Parathyroid adenoma (tissue), 2 donors: ENCODE measurements at regions not wholly inside any gene's neighbourhood (a gene's known extent, or its start where the extent isn't known, plus 50 kb on each side); places are given as distances from the start of the nearest gene placed in this dataset.

Experiments
- H2AFZ ChIP-seq: fragments of 300-600 bp; sonication (generic); one replicate; pipeline ENCODE4 v1.7.0; 2017; ENCODE audit warnings: antibody characterized with exemption, mild to moderate bottlenecking
- H3K27ac ChIP-seq: fragments of 300-600 bp; sonication (generic); one replicate; pipeline ENCODE4 v1.7.0; 2017
- H3K27me3 ChIP-seq: fragments of 300-600 bp; sonication (generic); one replicate; pipeline ENCODE4 v1.7.0; 2017; ENCODE audit warnings: low read length; ENCODE audit not compliant: control insufficient read depth, insufficient read depth
- H3K36me3 ChIP-seq: fragments of 300-600 bp; sonication (generic); one replicate; pipeline ENCODE4 v1.7.0; 2017; ENCODE audit warnings: low read length; ENCODE audit not compliant: control insufficient read depth, insufficient read depth
- H3K4me1 ChIP-seq: fragments of 300-600 bp; sonication (generic); one replicate; pipeline ENCODE4 v1.7.0; 2017; ENCODE audit warnings: control low read depth
- H3K4me2 ChIP-seq: fragments of 300-600 bp; sonication (generic); one replicate; pipeline ENCODE4 v1.7.0; 2017; ENCODE audit warnings: low read length
- H3K4me3 ChIP-seq: fragments of 300-600 bp; sonication (generic); one replicate; pipeline ENCODE4 v1.7.0; 2017; ENCODE audit warnings: low read depth, low read length
- H3K79me2 ChIP-seq: fragments of 300-600 bp; sonication (generic); one replicate; pipeline ENCODE4 v1.7.0; 2017; ENCODE audit warnings: control low read depth
- H3K9ac ChIP-seq: fragments of 300-600 bp; sonication (generic); one replicate; pipeline ENCODE4 v1.7.0; 2017; ENCODE audit warnings: mild to moderate bottlenecking
- H3K9me3 ChIP-seq: fragments of 300-600 bp; sonication (generic); one replicate; pipeline ENCODE4 v1.7.0; 2017; ENCODE audit warnings: low read length; ENCODE audit not compliant: control insufficient read depth
- TF ChIP-seq, protein P1 (sequence below): fragments of 300-600 bp; sonication (generic); IDR thresholded peaks from one replicate; pipeline ENCODE4 v1.7.0; 2017; ENCODE audit warnings: antibody characterized with exemption, mild to moderate bottlenecking
- donor health status: primary hyperparathyroidism.

DNA sequence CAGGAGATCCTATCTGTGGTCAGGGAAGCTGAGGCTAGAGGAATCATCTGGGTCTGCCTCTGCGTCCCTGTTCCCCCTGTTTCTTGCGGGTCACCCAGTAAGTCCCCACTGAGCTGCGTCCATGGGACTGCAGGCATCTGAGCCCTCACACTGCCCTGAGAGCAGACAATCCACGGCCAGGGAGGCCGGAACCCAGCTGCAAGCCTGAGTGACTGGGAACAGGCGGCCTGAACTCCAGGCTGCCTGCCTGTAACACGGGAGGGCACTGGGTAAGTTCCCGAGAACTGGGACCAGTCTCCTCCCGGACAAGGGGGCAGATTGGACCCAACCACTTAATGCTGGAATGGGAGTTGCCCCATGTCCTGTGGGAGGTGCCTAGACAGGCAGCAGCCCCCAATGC, 727.4 kb downstream of the BRD1 start:
- Histone ChIP-seq H3K4me1 (no peaks in the 10 kb centered on the region), H3K36me3 (no peaks in the 10 kb centered on the region), H3K79me2 (no peaks in the 10 kb centered on the region), H3K27me3 (no peaks in the 10 kb centered on the region), H3K4me2 (no peak overlapping the region), H3K9ac (no peak overlapping the region), H3K4me3 (no peak overlapping the region), H3K27ac (no peak overlapping the region), H2AFZ (no peak overlapping the region), H3K9me3 (no peaks in the 10 kb centered on the region)
- TF ChIP-seq, protein P1, sequence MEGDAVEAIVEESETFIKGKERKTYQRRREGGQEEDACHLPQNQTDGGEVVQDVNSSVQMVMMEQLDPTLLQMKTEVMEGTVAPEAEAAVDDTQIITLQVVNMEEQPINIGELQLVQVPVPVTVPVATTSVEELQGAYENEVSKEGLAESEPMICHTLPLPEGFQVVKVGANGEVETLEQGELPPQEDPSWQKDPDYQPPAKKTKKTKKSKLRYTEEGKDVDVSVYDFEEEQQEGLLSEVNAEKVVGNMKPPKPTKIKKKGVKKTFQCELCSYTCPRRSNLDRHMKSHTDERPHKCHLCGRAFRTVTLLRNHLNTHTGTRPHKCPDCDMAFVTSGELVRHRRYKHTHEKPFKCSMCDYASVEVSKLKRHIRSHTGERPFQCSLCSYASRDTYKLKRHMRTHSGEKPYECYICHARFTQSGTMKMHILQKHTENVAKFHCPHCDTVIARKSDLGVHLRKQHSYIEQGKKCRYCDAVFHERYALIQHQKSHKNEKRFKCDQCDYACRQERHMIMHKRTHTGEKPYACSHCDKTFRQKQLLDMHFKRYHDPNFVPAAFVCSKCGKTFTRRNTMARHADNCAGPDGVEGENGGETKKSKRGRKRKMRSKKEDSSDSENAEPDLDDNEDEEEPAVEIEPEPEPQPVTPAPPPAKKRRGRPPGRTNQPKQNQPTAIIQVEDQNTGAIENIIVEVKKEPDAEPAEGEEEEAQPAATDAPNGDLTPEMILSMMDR, result no peak

DNA sequence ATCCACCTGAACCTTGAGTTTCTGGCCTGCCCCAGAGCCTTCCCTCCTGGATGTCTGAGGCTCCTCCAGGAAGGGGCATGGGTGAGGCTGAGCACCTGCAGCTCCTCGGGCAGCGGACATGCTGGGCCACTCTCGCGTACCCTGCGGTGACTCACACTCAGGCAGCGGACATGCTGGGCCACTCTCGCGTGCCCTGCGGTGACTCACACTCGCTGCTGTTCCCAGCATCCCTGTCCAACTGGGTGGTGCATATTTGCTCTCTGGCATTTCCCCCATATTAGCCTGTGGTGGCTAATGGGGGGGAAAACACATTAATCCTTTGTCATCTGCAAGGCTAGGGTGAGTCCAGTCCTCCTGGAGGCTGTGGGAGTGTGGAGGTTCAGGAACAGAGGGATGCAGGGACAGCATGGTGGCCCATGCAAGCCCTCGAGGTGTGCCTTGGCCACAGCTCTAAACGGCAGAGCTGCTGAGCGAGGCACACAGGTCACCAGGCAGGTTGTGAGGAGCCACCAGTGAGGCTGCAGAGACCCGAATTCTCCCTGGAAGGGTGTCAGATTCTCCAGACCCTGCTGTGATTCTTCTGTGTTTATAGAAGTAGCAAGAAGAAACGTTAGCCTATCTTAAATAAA, 728.1 kb downstream of the BRD1 start:
- Histone ChIP-seq H3K4me1 (no peaks in the 10 kb centered on the region), H3K36me3 (no peaks in the 10 kb centered on the region), H3K79me2 (no peaks in the 10 kb centered on the region), H3K4me3 (no peak overlapping the region), H3K27me3 (no peaks in the 10 kb centered on the region), H3K4me2 (no peak overlapping the region), H2AFZ (no peak overlapping the region), H3K27ac (no peak overlapping the region), H3K9ac (no peak overlapping the region), H3K9me3 (no peaks in the 10 kb centered on the region)
- TF ChIP-seq, protein P1, result no peak

DNA sequence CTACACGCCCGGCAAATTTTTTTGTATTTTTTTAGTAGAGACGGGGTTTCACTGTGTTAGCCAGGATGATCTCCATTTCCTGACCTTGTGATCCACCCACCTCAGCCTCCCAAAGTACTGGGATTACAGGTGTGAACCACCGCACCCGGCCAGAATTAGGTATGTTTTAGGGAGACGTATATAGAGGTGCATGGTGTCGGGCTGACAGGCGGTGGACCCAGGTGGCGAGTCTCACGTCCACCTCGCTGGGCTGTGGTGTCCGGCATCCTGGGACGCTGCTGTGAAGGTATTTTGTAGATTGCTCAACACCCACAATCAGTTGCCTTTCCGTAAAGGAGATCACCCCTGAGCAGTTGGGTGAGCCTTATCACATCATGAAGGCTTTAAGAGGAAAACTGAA, 728.6 kb downstream of the BRD1 start:
- no peaks in the 10 kb centered on the region for H3K9me3 ChIP-seq
- no peaks in the 10 kb centered on the region for H3K36me3 ChIP-seq
- H3K79me2 ChIP-seq, result no peaks in the 10 kb centered on the region
- H3K9ac ChIP-seq, result no peak overlapping the region
- no peaks in the 10 kb centered on the region for H3K4me1 ChIP-seq
- H3K27me3 ChIP-seq, result no peaks in the 10 kb centered on the region
- no peak overlapping the region for H3K27ac ChIP-seq
- no peak overlapping the region for H2AFZ ChIP-seq
- no peak overlapping the region for H3K4me3 ChIP-seq
- no peak overlapping the region for H3K4me2 ChIP-seq
- TF ChIP-seq, protein P1, result no peak

DNA sequence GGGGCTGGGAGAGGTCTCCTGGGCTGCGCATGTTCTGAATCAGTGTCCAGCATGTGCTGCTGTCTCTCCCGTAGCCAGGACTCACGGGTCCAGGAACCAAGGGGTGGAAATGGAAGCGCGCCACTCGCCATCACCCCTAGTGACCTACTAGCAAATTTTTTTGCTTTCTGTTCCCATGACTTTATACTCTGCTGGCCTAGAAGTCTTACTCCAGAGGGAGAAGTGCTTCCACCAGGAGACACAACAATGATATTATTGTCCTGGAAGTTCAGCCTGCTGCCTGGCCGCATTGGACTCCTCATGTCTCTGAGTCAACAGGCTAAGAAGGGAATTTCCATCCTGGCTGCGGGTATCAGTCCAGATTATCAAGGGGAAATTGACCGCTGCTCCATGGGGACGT, 729.7 kb downstream of the BRD1 start:
- H2AFZ ChIP-seq, result no peak overlapping the region
- no peak overlapping the region for H3K27ac ChIP-seq
- no peaks in the 10 kb centered on the region for H3K9me3 ChIP-seq
- H3K79me2 ChIP-seq, result no peaks in the 10 kb centered on the region
- TF ChIP-seq, protein P1, result no peak
- H3K9ac ChIP-seq, result no peak overlapping the region
- no peaks in the 10 kb centered on the region for H3K4me1 ChIP-seq
- no peak overlapping the region for H3K4me2 ChIP-seq
- H3K27me3 ChIP-seq, result no peaks in the 10 kb centered on the region
- no peak overlapping the region for H3K4me3 ChIP-seq
- no peaks in the 10 kb centered on the region for H3K36me3 ChIP-seq

DNA sequence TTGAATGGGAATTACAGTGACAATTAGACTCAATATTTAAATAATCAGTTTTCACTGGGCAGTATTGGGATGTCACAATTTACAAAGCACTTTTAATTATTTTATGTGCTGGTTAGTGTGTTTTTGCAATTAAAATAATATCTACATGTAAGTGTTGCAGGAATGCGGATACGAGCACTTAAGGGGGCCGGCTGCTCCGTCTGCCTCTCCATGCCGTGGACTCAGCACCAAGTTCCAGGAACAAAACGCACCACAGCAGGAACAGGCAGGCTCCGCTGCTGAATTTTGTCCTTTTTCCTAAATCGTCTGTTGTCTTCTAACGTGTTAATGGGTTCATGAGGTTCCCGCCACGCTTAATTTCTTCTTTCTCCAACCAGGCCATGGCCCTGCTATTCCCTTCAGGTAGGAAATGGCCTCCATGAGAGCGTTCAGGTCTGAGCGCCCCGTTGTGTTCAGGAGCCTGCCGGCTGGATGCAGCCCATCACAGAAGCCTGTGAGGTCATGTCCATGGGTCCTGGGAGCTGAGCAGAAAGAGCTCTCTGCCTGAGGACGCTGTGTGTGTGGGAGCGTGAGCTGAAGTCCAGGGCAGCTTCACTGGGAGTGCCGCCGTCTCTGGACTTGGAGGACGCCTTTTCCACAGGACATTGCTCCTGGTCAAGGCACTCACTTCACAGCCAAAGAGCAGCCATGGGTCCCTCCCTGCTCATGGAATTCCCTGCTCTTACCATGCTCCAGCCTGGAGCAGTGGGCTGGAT, 730.3 kb downstream of the BRD1 start:
- Histone ChIP-seq H3K9ac (no peak overlapping the region), H3K9me3 (no peaks in the 10 kb centered on the region), H3K27me3 (no peaks in the 10 kb centered on the region), H3K4me2 (no peak overlapping the region), H3K79me2 (no peaks in the 10 kb centered on the region), H3K27ac (no peak overlapping the region), H3K4me1 (no peaks in the 10 kb centered on the region), H3K36me3 (no peaks in the 10 kb centered on the region), H2AFZ (no peak overlapping the region), H3K4me3 (no peak overlapping the region)
- TF ChIP-seq, protein P1, result no peak
